ENCODE measurements at regions not wholly inside any gene's neighbourhood (a gene's known extent, or its start where the extent isn't known, plus 50 kb on each side); places are given as distances from the start of the nearest gene placed in this dataset.
"Not testable (repeated sequence)": the region's sequence is repeated elsewhere in the genome, so short reads cannot be mapped to it uniquely, and the experiment has no call there.

GRCh38 chr5:87217480-87217879 is 50.2 kb upstream of the RASA1 start:
- not testable (repeated sequence) for DNase-seq
